Ascending aorta (tissue), 2 donors: ENCODE measurements at regions not wholly inside any gene's neighbourhood (a gene's known extent, or its start where the extent isn't known, plus 50 kb on each side); places are given as distances from the start of the nearest gene placed in this dataset.

ENCODE experiments used
- DNase-seq, 2 donors: peaks; one replicate each; pipeline ENCODE4 v3.0.0-alpha.2; 2019; ENCODE audit warnings: low spot score in 2 of 2
- H3K27ac ChIP-seq, 2 donors: fragments of 200-600 bp; sonication (generic); one replicate each; pipeline ENCODE4 v1.5.1; 2016 to 2017; ENCODE audit warnings: mild to moderate bottlenecking in 1 of 2
- H3K27me3 ChIP-seq: fragments of 200-600 bp; sonication (generic); one replicate; pipeline ENCODE4 v1.5.1; 2017
- H3K36me3 ChIP-seq, 2 donors: fragments of 200-600 bp; sonication (generic); one replicate each; pipeline ENCODE4 v1.5.1; 2016
- H3K4me1 ChIP-seq, 2 donors: fragments of 200-600 bp; sonication (generic); one replicate each; pipeline ENCODE4 v1.5.1; 2016 to 2017; ENCODE audit warnings: mild to moderate bottlenecking in 1 of 2
- H3K4me3 ChIP-seq, 2 donors: fragments of 200-600 bp; sonication (generic); one replicate each; pipeline ENCODE4 v1.5.1; 2016 to 2017; ENCODE audit warnings: mild to moderate bottlenecking in 1 of 2
- H3K9me3 ChIP-seq, 2 donors: fragments of 200-600 bp; sonication (generic); one replicate each; pipeline ENCODE4 v1.5.1; 2016
- CTCF ChIP-seq, 3 experiments: fragments of 200-600 bp in 2 of 3; fragments of 450-650 bp in 1 of 3; sonication (generic) in 2 of 3; IDR thresholded peaks; one replicate each; pipeline ENCODE4 v1.5.1; 2016 to 2019; ENCODE audit warnings: antibody characterized with exemption in 3 of 3, mild to moderate bottlenecking in 1 of 3, moderate library complexity in 1 of 3
- intact Hi-C: fragments of 100-400 bp; cut with DNase I; formaldehyde crosslinking; loops from one replicate; pipeline ENCODE4 v1.15.1; 2023

GRCh38 chr9:1804128-1804865 lies 210.8 kb upstream of the SMARCA2 start:
- Histone ChIP-seq H3K27me3 (no peaks in the 10 kb centered on the region), H3K4me1 (no peaks in the 10 kb centered on the region), H3K27ac (no peak overlapping the region), H3K9me3 (no peaks in the 10 kb centered on the region), H3K4me3 (no peak overlapping the region), H3K36me3 (no peaks in the 10 kb centered on the region)
- intact Hi-C loops = no loop called here
- no peak for TF ChIP-seq CTCF (IDR thresholded peaks at IDR 0.05)
- no peak for DNase-seq

- Histone ChIP-seq H3K4me1 (no peaks in the 10 kb centered on the region), H3K27ac (no peak overlapping the region), H3K9me3 (no peaks in the 10 kb centered on the region), H3K4me3 (no peak overlapping the region), H3K36me3 (no peaks in the 10 kb centered on the region), H3K27me3 (no peaks in the 10 kb centered on the region)
- DNase-seq = no peak
- intact Hi-C loops = no loop called here
- TF ChIP-seq CTCF (IDR thresholded peaks at IDR 0.05) = no peak
Observed at GRCh38 chr9:1829719-1830118, 185.4 kb upstream of the SMARCA2 start.

- no peaks in the 10 kb centered on the region for H3K4me1 ChIP-seq
- H3K27me3 ChIP-seq = no peaks in the 10 kb centered on the region
- no peaks in the 10 kb centered on the region for H3K9me3 ChIP-seq
- no peak overlapping the region for H3K4me3 ChIP-seq
- no peak for TF ChIP-seq CTCF (IDR thresholded peaks at IDR 0.05)
- DNase-seq = no peak
- intact Hi-C loops = no loop called here
- no peak overlapping the region for H3K27ac ChIP-seq
- H3K36me3 ChIP-seq = no peaks in the 10 kb centered on the region
Observed at GRCh38 chr9:1832960-1833359, 182.2 kb upstream of the SMARCA2 start.

DNA sequence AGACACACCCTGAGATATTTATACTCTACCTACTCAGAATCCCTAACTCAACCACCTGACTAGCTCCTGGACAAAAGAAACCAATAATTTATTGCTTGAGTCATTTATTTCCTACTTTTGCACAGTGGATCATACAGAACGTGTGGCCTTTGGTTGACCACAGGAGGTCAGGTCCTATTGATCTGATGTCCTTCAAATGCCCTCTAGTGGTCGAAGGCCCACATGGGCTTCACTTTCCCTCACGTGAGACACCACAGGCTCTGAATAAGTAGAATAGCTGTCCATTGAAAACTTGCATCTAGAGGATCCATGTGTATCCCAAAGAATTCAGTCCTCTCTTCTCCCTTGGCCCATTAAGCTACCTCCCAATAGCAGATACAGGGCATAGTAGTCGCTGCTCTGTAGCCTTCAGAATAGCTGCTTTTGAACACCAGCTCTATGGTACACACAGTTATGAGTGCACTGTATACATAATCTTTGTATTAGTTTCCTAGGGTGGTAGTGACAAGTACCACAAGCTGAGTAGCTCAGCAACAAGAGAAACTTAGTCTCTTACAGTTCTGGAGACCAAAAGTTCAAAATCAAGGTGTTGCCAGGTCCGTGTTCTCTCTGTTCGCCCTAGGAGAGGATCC lies 177.6 kb upstream of the SMARCA2 start:
- Histone ChIP-seq H3K27ac (no peak overlapping the region), H3K9me3 (no peaks in the 10 kb centered on the region), H3K36me3 (no peaks in the 10 kb centered on the region), H3K4me1 (no peaks in the 10 kb centered on the region), H3K4me3 (no peak overlapping the region), H3K27me3 (no peaks in the 10 kb centered on the region)
- intact Hi-C loops = no loop called here
- no peak for DNase-seq
- TF ChIP-seq CTCF (IDR thresholded peaks at IDR 0.05) = peak in 1 of 3 experiments; percentile 29

DNA sequence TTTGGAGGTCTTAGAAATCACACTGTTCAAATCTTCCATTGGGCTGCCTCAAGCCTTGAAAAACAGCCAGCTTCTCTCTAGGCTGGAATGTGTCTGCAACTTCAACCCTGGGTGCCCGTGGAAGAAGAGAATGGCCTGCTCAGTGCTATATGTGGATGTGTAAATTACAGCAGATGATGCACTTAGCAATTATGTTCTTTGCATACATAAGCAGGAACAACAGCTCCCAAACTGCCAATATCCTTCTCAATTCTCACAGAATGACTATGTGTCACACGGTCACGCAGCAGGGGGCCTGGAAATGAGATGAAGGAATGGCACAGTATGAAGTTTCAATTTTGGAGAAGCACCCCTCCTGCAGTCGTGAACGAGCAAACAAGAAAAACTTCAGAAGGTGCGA lies 175.2 kb upstream of the SMARCA2 start:
- H3K4me3 ChIP-seq = no peak overlapping the region
- H3K4me1 ChIP-seq = no peaks in the 10 kb centered on the region
- H3K27me3 ChIP-seq = no peaks in the 10 kb centered on the region
- no peak for DNase-seq
- no peaks in the 10 kb centered on the region for H3K36me3 ChIP-seq
- no peak overlapping the region for H3K27ac ChIP-seq
- intact Hi-C loops = no loop called here
- TF ChIP-seq CTCF (IDR thresholded peaks at IDR 0.05) = no peak
- no peaks in the 10 kb centered on the region for H3K9me3 ChIP-seq
